ENCODE measurements at regions not wholly inside any gene's neighbourhood (a gene's known extent, or its start where the extent isn't known, plus 50 kb on each side); places are given as distances from the start of the nearest gene placed in this dataset.
A peak's percentile ranks its signal among the peaks of the same experiment; 100 is the strongest.

GRCh38 chr7:82600531-82600930, 157.0 kb upstream of the CACNA2D1 start (continued):
- TF ChIP-seq CTCF (IDR thresholded peaks at IDR 0.05) (peak; percentile 39), GABPA (IDR thresholded peaks at IDR 0.05; ENCODE audit: low read depth) (no peak)

- Histone ChIP-seq H3K4me1 (ENCODE audit: control insufficient read depth in 1 of 2, insufficient read depth in 2 of 2, low read depth in 1 of 2, low read length in 1 of 2) (no peaks in the 10 kb centered on the region; a peak in 2 of 4 replicates), H3K79me2 (ENCODE audit: insufficient read depth) (no peaks in the 10 kb centered on the region), H3K27me3 (ENCODE audit: insufficient read depth) (no peaks in the 10 kb centered on the region), H3K9me2 (no peaks in the 10 kb centered on the region), H3K4me3 (ENCODE audit: low read depth in 2 of 2, low read length in 1 of 2) (no peak overlapping the region), H3K36me3 (replicated peaks in 1 of 2; ENCODE audit: control insufficient read depth in 1 of 2, insufficient read depth in 2 of 2, low read length in 1 of 2) (no peaks in the 10 kb centered on the region), H2AFZ (ENCODE audit: low read depth) (no peak overlapping the region), H3K9me3 (no peaks in the 10 kb centered on the region), H3K4me2 (no peak overlapping the region), H4K20me1 (ENCODE audit: insufficient read depth) (no peaks in the 10 kb centered on the region), H3F3A (replicated peaks; ENCODE audit: insufficient read depth) (peaks cover 5% of the 10 kb centered on the region), H3K27ac (ENCODE audit: low read depth in 2 of 2, low read length in 1 of 2) (no peak overlapping the region), H3K9ac (no peak overlapping the region)
- ChIA-PET CTCF (interaction anchor here (0.8 to 1.7 kb wide), 7 partner anchors 28 to 1117 kb away, joined by 3 to 7 read pairs (median 3); no protein-coding TSS in a partner anchor), POLR2A (no interaction called here)
- no peak for DNase-seq
- TF ChIP-seq MXI1 (IDR thresholded peaks at IDR 0.05; ENCODE audit: low read depth, low read length) (no peak), TCF12 (IDR thresholded peaks at IDR 0.05) (no peak), FOXJ3 (CRISPR knock-in tag; IDR thresholded peaks at IDR 0.05) (no peak), ZBTB33 (IDR thresholded peaks at IDR 0.05; ENCODE audit: borderline replicate concordance, low read depth) (no peak), FOSL2 (IDR thresholded peaks at IDR 0.05; ENCODE audit: borderline replicate concordance, low read depth) (no peak), REST (IDR thresholded peaks at IDR 0.05; ENCODE audit: low read depth, low read length) (no peak), USF2 (IDR thresholded peaks at IDR 0.05; ENCODE audit: borderline replicate concordance, low read depth, low read length) (no peak), MAX (IDR thresholded peaks at IDR 0.05; ENCODE audit: low read depth) (no peak), EZH2phosphoT487 (IDR thresholded peaks at IDR 0.05; ENCODE audit: borderline replicate concordance, low read depth) (no peak), GATA2 (CRISPR knock-in tag; IDR thresholded peaks at IDR 0.05) (no peak), IRF3 (IDR thresholded peaks at IDR 0.05; ENCODE audit: low read depth, low read length) (no peak), NFIC (IDR thresholded peaks at IDR 0.05; ENCODE audit: borderline replicate concordance) (no peak), SMC3 (IDR thresholded peaks at IDR 0.05; ENCODE audit: low read depth, low read length) (no peak)
Measured at GRCh38 chr7:82599895-82600294, 156.3 kb upstream of the CACNA2D1 start.
